ENCODE measurements at regions not wholly inside any gene's neighbourhood (a gene's known extent, or its start where the extent isn't known, plus 50 kb on each side); places are given as distances from the start of the nearest gene placed in this dataset.

DNA sequence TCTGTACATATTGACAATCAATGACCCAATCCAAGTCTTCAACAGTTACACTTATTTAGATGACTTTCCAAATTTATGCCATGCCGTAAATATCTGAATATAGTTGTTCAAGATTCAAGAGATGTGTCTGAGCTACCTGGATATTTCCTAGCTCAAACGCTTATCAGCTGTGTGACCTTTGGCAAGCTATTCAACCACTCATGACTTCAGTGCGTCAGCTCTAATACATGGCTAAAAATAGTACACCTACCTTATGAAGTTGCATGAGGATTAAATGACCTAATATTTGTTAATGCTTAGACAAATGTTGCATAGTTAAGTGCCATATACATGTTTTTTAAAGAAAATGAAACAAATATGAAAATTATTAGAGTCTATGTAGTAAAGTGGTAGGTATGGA is 704.1 kb downstream of the OLFM4 start:
- no peak overlapping the region for H2AFZ ChIP-seq
- H3K9me3 ChIP-seq (ENCODE audit: control insufficient read depth, low read length): no peaks in the 10 kb centered on the region
- no peaks in the 10 kb centered on the region for H3K4me1 ChIP-seq
- H3K4me2 ChIP-seq (ENCODE audit: low read length): no peak overlapping the region
- no peak overlapping the region for H3K4me3 ChIP-seq (ENCODE audit: low read depth, low read length)
- no peaks in the 10 kb centered on the region for H3K79me2 ChIP-seq
- H3K9ac ChIP-seq: no peak overlapping the region
- TF ChIP-seq, protein P1, sequence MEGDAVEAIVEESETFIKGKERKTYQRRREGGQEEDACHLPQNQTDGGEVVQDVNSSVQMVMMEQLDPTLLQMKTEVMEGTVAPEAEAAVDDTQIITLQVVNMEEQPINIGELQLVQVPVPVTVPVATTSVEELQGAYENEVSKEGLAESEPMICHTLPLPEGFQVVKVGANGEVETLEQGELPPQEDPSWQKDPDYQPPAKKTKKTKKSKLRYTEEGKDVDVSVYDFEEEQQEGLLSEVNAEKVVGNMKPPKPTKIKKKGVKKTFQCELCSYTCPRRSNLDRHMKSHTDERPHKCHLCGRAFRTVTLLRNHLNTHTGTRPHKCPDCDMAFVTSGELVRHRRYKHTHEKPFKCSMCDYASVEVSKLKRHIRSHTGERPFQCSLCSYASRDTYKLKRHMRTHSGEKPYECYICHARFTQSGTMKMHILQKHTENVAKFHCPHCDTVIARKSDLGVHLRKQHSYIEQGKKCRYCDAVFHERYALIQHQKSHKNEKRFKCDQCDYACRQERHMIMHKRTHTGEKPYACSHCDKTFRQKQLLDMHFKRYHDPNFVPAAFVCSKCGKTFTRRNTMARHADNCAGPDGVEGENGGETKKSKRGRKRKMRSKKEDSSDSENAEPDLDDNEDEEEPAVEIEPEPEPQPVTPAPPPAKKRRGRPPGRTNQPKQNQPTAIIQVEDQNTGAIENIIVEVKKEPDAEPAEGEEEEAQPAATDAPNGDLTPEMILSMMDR (IDR thresholded peaks at IDR 0.05): no peak
- no peak overlapping the region for H3K27ac ChIP-seq
- no peaks in the 10 kb centered on the region for H3K27me3 ChIP-seq (ENCODE audit: control insufficient read depth, insufficient read depth, low read length)
- H3K36me3 ChIP-seq (ENCODE audit: control insufficient read depth, insufficient read depth, low read length): no peaks in the 10 kb centered on the region

DNA sequence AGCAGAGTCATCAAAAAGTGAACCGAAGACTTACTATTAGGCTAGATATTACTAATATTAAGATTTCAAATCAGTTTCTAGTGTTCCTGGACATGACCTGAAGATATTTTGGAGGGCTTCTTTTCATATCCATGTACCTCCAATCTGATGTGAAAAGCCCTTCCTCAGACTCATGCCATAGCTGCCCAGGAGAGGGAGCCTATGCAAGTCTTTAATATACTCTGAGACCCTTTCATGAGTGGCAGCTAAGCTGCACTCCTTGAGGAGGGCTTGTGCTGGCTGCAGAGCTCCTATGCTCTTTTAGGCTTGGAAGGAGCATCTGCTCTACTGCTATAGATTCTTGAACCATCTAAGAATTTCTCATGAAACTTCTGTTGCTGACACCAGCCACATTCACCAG is 715.3 kb downstream of the OLFM4 start:
- Histone ChIP-seq H3K4me3 (ENCODE audit: low read depth, low read length) (no peak overlapping the region), H2AFZ (no peak overlapping the region), H3K79me2 (no peaks in the 10 kb centered on the region), H3K4me1 (no peaks in the 10 kb centered on the region), H3K9ac (no peak overlapping the region), H3K4me2 (ENCODE audit: low read length) (no peak overlapping the region), H3K9me3 (ENCODE audit: control insufficient read depth, low read length) (no peaks in the 10 kb centered on the region), H3K27ac (no peak overlapping the region), H3K36me3 (ENCODE audit: control insufficient read depth, insufficient read depth, low read length) (no peaks in the 10 kb centered on the region), H3K27me3 (ENCODE audit: control insufficient read depth, insufficient read depth, low read length) (no peaks in the 10 kb centered on the region)
- TF ChIP-seq, protein P1 (IDR thresholded peaks at IDR 0.05): no peak

DNA sequence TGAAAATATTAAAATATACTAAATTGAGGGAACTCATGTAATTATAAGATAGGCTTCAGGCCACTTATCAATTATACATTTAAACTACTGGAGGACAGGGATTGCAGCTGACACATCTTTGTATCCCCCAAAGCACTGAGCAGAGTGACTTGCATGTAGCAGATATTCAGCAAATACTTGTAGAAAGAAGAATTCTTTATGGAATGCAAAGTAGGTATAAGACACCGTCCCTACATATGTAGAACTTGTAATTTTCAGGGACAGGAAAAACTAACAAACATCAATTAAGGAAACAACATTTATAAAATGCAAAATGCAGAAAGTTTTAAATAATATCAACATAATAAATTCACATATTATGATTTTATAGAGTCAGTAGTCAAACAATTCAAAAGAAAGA is 719.2 kb downstream of the OLFM4 start:
- no peak overlapping the region for H2AFZ ChIP-seq
- no peaks in the 10 kb centered on the region for H3K79me2 ChIP-seq
- TF ChIP-seq, protein P1 (IDR thresholded peaks at IDR 0.05): no peak

DNA sequence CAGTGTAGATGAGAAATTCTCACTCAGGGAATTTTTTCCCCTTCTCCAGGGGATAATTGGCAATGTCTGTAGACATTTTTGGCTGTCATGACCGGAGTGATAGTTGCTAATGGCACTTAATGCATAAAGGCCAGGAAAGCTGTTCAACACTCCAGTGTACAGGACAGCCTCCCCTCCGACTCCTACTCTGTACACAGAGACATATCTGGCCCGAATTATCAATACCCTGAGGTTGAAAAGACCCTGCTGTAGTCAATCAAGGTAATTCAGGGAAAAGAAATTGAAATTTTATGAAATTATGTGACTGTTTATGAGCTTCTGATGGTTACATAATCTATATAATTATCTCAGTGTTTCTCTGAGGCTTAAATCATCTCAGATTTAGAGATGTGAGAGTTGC is 720.7 kb downstream of the OLFM4 start:
- no peak overlapping the region for H3K27ac ChIP-seq
- H3K4me3 ChIP-seq (ENCODE audit: low read depth, low read length): no peak overlapping the region
- no peaks in the 10 kb centered on the region for H3K36me3 ChIP-seq (ENCODE audit: control insufficient read depth, insufficient read depth, low read length)
- no peaks in the 10 kb centered on the region for H3K27me3 ChIP-seq (ENCODE audit: control insufficient read depth, insufficient read depth, low read length)
- no peaks in the 10 kb centered on the region for H3K79me2 ChIP-seq
- no peaks in the 10 kb centered on the region for H3K4me1 ChIP-seq
- H3K9ac ChIP-seq: no peak overlapping the region
- H3K9me3 ChIP-seq (ENCODE audit: control insufficient read depth, low read length): no peaks in the 10 kb centered on the region
- no peak overlapping the region for H3K4me2 ChIP-seq (ENCODE audit: low read length)
- no peak overlapping the region for H2AFZ ChIP-seq
- TF ChIP-seq, protein P1 (IDR thresholded peaks at IDR 0.05): no peak

More for the DNA sequence above, 719.2 kb downstream of the OLFM4 start:
- Histone ChIP-seq H3K9ac (no peak overlapping the region), H3K36me3 (ENCODE audit: control insufficient read depth, insufficient read depth, low read length) (no peaks in the 10 kb centered on the region), H3K4me2 (ENCODE audit: low read length) (no peak overlapping the region), H3K9me3 (ENCODE audit: control insufficient read depth, low read length) (no peaks in the 10 kb centered on the region), H3K4me3 (ENCODE audit: low read depth, low read length) (no peak overlapping the region), H3K27me3 (ENCODE audit: control insufficient read depth, insufficient read depth, low read length) (no peaks in the 10 kb centered on the region), H3K4me1 (no peaks in the 10 kb centered on the region), H3K27ac (no peak overlapping the region)

DNA sequence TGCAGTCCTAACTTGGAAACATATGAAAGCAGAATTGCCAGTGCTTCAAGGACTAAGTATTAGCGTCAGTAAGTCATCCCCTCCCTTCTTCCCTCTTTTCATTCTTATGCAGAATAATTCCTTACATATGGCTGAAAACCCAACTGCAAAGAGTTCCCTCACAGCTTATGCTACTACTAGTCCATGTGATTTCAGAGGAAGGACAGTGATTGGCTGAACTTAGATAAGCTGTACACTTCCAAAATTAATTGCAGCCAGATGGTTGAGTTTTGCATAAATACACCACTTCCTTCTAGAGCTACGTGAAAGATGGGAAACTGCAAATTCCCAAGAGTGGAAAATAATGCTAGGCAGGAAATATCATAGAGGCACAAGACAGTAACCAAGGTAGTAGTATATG is 730.4 kb downstream of the OLFM4 start:
- Histone ChIP-seq H3K79me2 (no peaks in the 10 kb centered on the region), H3K27ac (no peak overlapping the region), H3K4me3 (ENCODE audit: low read depth, low read length) (no peak overlapping the region), H3K9ac (no peak overlapping the region), H3K4me1 (no peaks in the 10 kb centered on the region), H3K9me3 (ENCODE audit: control insufficient read depth, low read length) (no peaks in the 10 kb centered on the region), H3K27me3 (ENCODE audit: control insufficient read depth, insufficient read depth, low read length) (no peaks in the 10 kb centered on the region), H3K36me3 (ENCODE audit: control insufficient read depth, insufficient read depth, low read length) (no peaks in the 10 kb centered on the region), H3K4me2 (ENCODE audit: low read length) (no peak overlapping the region), H2AFZ (no peak overlapping the region)
- TF ChIP-seq, protein P1 (IDR thresholded peaks at IDR 0.05): no peak
